DND-41 (cell line): ENCODE measurements at regions not wholly inside any gene's neighbourhood (a gene's known extent, or its start where the extent isn't known, plus 50 kb on each side); places are given as distances from the start of the nearest gene placed in this dataset.

Source experiments
- EZH2 ChIP-seq: IDR thresholded peaks from 3 replicates; pipeline ENCODE4 v1.6.1; 2012; ENCODE audit warnings: borderline replicate concordance, low read depth, mild to moderate bottlenecking, moderate library complexity, low read length, inconsistent platforms; ENCODE audit not compliant: severe bottlenecking
- TF ChIP-seq, protein P1 (sequence below): IDR thresholded peaks from 2 replicates; pipeline ENCODE4 v1.5.1; 2012; ENCODE audit warnings: borderline replicate concordance, low read length, moderate library complexity, mild to moderate bottlenecking; ENCODE audit not compliant: poor library complexity, severe bottlenecking; ENCODE audit errors: extremely low read depth

DNA sequence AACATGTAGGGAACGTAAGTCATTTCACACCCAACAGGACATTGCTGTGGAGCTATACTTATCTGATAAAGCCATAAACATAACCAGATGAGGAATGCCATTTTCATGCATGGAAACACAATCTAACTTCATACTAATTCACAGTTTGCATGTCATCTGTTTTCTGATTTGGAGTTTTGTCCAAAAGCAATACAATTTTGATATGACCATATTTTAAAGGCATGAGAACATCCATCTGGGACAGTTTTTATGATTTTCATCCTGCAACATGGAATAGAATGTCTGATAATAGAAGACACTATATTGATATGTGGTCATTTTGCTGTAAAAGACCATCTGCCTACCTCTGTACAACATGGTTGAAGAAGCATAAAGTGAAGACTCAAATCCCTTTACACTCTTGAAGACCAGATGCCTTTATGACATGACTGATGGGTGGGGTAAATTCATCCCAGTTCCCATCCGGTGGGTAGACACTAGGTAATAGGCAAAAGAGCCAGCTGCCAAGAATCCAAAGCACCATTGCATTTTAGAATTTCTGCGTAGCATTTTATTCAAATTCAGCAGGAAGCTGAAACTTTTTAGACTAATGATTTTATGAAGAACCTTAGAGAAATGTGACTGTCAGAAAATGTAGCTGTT is 309.8 kb downstream of the LMO7 start:
- TF ChIP-seq, protein P1, sequence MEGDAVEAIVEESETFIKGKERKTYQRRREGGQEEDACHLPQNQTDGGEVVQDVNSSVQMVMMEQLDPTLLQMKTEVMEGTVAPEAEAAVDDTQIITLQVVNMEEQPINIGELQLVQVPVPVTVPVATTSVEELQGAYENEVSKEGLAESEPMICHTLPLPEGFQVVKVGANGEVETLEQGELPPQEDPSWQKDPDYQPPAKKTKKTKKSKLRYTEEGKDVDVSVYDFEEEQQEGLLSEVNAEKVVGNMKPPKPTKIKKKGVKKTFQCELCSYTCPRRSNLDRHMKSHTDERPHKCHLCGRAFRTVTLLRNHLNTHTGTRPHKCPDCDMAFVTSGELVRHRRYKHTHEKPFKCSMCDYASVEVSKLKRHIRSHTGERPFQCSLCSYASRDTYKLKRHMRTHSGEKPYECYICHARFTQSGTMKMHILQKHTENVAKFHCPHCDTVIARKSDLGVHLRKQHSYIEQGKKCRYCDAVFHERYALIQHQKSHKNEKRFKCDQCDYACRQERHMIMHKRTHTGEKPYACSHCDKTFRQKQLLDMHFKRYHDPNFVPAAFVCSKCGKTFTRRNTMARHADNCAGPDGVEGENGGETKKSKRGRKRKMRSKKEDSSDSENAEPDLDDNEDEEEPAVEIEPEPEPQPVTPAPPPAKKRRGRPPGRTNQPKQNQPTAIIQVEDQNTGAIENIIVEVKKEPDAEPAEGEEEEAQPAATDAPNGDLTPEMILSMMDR = no peak
- TF ChIP-seq EZH2 = no peak
